Suprapubic skin (tissue), 3 donors: ENCODE measurements at regions not wholly inside any gene's neighbourhood (a gene's known extent, or its start where the extent isn't known, plus 50 kb on each side); places are given as distances from the start of the nearest gene placed in this dataset.

Experiments used
- EP300 ChIP-seq: sonication (generic); formaldehyde crosslinking; IDR thresholded peaks from one replicate; pipeline ENCODE4 v1.6.1; 2017; ENCODE audit warnings: antibody characterized with exemption
- POLR2A ChIP-seq, 2 donors: fragments of 450-650 bp; IDR thresholded peaks; one replicate each; pipeline ENCODE4 v1.6.1; 2017; ENCODE audit warnings: antibody characterized with exemption in 2 of 2, mild to moderate bottlenecking in 2 of 2, moderate library complexity in 2 of 2
- TF ChIP-seq, protein P1 (sequence below), 2 donors: fragments of 200-600 bp in 1 of 2; fragments of 450-650 bp in 1 of 2; sonication (generic) in 1 of 2; IDR thresholded peaks; one replicate each; pipeline ENCODE4 v1.5.1; 2016 to 2019; ENCODE audit warnings: antibody characterized with exemption in 2 of 2, mild to moderate bottlenecking in 1 of 2, moderate library complexity in 1 of 2

DNA sequence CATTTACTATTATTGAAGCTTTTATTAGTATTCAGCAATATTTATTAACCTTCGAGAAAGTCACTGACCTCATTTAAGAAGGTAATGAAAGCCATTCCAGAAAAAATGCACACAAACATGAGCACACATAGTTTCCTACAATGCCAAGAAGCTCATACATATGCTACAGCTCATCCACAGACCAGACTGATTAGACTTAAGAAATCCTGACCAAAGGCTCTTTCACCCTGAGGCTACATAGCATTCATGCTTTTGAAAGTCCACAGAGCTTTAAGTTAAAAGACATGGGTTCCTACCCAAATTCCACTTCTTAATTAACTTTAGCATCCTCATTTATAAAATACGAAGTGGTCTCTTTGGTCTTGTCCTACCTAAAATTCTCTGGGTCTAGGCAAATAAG lies 430.4 kb downstream of the TBC1D32 start:
- TF ChIP-seq POLR2A (IDR thresholded peaks at IDR 0.05), result no peak
- TF ChIP-seq, protein P1, sequence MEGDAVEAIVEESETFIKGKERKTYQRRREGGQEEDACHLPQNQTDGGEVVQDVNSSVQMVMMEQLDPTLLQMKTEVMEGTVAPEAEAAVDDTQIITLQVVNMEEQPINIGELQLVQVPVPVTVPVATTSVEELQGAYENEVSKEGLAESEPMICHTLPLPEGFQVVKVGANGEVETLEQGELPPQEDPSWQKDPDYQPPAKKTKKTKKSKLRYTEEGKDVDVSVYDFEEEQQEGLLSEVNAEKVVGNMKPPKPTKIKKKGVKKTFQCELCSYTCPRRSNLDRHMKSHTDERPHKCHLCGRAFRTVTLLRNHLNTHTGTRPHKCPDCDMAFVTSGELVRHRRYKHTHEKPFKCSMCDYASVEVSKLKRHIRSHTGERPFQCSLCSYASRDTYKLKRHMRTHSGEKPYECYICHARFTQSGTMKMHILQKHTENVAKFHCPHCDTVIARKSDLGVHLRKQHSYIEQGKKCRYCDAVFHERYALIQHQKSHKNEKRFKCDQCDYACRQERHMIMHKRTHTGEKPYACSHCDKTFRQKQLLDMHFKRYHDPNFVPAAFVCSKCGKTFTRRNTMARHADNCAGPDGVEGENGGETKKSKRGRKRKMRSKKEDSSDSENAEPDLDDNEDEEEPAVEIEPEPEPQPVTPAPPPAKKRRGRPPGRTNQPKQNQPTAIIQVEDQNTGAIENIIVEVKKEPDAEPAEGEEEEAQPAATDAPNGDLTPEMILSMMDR (IDR thresholded peaks at IDR 0.05), result no peak
- no peak for TF ChIP-seq EP300
